ENCODE measurements at regions not wholly inside any gene's neighbourhood (a gene's known extent, or its start where the extent isn't known, plus 50 kb on each side); places are given as distances from the start of the nearest gene placed in this dataset.

DNA sequence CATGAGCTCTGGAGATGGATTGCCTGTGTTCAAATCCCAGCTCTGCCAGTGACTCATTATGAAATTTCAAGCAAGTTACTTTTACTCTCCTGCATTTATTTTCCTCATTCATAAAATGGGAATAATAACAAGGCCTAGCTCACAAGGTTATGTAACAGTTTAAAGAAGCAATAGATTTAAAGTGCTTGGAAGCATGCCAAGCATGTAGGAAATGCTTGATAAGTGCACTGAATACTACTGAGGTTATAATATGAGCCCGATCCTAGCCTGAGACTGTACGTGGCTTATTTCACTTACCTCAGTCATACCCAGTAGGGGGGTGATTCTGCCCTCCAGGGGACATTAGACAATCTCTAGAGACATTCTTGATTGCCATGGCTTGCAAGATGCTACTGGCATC lies 734.1 kb upstream of the WWC1 start:
- DNase-seq (ENCODE audit: extremely low read depth in 1 of 2, low read depth in 1 of 2) = no peak

DNA sequence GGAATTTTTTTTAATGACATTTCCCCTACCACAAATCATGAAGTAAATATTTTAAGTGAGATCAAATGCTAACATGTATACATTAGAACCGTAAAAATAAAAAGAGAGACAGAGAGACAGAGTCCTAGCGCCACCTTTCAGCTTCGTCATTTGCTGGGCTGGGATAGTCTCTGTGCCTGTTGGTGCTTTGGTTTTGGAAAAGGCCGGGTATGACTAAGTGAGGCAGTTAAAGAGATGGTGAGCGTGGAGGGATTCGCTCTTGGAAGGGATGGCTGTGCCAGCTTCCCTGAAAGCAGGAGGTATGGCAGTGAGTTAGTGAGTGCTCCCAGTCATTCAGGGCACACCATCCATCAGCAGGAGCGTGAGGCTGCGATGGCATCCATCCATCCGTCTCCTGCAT lies 729.6 kb upstream of the WWC1 start:
- no peak for DNase-seq (ENCODE audit: extremely low read depth in 1 of 2, low read depth in 1 of 2)

DNA sequence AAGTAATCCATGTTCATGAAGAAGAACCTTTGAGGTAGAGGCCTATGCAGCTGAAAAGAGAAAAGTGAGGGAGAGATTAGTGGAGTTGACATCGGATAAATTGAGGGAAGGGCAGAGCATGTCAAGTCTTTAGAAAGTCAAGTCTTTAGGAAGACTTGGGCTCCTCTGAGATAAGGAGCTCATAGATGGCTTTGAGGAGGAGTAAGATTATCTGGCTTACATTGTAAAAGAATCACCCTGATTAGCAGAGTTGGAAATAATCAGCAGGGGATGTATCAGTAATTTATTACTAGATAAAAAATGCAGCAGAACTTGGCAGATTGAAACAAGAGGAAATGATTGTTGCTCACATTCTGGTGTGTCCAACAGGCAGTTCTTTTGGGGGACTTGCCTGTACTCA lies 727.2 kb upstream of the WWC1 start:
- no peak for DNase-seq (ENCODE audit: extremely low read depth in 1 of 2, low read depth in 1 of 2)

DNA sequence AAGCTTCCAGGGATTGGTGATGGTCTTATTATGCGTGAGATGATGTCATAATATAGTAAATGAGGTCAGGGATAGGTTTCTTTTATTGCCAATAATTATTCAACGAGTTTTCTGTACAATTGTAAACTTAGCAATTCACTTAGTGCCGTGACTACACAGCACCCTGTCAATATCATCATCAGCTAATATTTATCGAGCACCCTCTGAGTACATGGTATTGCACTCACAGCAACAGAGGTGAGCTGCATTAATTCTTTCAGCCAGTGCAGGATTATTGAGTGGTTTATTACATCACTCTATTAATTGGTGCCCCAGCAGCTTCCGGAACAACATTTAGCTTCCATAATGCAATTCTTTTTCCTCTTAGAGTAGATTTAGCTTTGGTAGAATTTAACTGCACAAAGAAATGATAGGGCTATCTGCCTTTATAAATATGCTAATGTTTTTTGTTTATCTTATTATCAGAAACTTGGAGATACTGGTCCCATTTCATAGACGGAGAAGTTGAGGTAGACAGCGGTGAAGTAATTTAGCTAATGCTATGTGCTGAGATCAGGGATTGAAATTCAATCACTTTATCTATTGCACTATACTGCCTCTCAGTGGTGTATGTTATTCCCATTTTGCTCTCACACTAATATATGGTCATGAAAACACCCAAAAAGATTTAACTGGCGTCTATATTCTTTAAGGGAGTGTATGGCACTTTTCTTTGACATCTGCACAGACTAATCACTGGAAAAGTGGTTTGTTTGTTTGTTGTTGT lies 726.1 kb upstream of the WWC1 start:
- no peak for DNase-seq (ENCODE audit: extremely low read depth in 1 of 2, low read depth in 1 of 2)

DNA sequence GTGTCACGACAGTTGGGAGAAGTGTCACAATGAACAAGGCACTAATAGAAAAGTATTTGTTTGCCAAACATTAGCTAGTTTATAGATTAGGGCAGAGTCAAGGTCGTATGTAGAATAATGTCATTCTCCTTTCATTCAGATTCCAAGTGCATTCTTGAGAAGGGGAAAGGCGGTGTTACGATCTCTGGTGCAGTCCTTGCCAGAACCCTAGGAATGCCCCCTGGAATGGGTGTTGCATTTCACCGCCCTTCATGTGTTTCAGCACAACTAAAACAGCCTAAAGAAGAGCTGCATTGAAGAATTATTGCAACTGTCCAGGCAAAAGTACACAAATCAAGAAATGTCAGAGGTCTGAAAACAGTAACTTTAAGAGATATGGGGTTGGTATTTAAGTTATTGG lies 721.0 kb upstream of the WWC1 start:
- no peak for DNase-seq (ENCODE audit: extremely low read depth in 1 of 2, low read depth in 1 of 2)

DNA sequence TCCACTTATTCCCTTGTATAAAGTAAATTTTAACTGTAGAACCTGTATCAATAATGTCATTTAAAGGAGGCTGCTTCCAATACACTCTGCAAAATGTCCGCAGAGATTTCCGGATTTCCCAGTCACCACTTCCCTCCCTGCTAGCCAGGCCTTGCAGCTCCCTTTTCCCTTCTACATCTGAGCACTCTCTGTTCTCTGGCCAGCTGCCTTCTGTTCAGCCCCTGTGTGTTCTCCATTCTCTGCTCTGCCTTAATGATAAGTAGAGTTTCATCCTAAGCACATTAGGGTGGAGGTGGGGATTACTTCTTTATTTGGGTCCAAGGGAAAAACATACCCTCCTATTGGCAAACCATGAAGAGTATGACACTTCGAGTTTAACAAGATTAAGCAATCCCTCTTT lies 719.6 kb upstream of the WWC1 start:
- DNase-seq (ENCODE audit: extremely low read depth in 1 of 2, low read depth in 1 of 2) = no peak

DNA sequence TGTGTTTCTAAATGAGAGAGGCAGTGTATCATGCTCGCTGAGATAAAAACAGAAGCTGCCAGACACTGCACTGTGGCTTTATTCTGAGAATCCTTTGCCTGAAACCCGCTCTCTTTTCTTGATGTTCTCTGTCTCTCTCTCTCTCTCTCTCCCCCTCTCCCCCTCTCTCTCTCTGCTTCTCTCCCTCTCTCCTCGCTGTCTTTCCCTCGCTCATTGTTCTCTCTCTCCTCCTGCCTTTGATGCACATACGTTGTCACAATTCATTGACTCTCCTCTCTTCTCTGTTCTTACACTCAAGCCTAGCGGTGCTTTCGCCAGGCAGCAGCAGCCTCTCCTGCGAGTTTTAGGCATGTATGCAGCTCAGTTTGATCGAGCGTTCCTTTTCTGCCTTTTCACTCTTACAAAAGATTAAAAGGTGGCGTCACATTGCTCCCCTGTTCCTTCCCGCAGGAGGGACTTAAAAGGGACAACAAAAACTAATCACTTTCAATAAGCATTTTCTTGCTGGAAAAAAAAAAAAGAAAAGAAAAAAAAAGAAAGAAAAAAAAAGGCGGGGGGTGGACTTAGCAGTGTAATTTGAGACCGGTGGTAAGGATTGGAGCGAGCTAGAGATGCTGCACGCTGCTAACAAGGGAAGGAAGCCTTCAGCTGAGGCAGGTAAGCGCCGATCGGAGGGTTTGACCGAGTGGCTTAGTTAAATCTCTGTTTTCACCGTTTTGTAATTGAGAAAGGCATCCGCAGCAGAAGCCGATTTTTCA lies 717.9 kb upstream of the WWC1 start:
- DNase-seq (ENCODE audit: extremely low read depth in 1 of 2, low read depth in 1 of 2) = no peak

DNA sequence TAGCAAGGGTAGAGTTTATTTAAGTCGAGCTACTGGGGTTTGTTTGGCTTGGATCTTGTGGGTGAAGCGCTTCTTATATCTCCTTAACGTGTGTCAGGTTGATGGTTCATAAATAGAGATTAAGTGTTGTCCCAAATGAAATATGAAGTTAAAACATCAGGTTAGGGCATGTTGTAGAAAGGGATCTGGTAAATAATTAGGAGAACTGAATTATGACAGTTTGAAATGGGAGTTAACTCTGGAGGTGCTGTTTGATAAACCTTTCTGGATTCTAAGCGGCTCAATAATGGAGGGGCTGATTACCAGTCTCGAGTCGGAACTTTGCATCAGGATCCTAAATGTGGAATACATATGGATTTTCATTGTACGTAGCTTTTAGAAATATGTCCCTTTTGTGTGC lies 717.0 kb upstream of the WWC1 start:
- DNase-seq (ENCODE audit: extremely low read depth in 1 of 2, low read depth in 1 of 2) = no peak

DNA sequence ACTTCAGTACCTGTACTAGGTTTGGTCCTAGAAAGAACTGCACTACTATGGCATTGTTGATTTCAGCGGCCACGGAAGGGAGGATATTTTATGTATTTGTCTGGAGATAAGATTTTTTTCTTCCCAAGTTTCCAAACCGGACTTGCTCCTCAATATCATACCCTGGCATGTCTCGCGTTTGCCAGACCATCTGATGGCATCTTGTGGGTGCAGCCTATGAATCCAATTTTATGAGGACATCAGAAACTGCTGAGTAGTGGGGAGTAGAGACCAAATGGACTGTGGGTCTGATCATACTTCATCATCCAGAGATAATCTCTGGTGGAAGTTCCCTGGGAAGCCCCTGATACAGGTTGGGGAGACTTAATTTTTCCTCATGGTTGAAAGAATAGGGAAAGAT lies 716.1 kb upstream of the WWC1 start:
- no peak for DNase-seq (ENCODE audit: extremely low read depth in 1 of 2, low read depth in 1 of 2)

DNA sequence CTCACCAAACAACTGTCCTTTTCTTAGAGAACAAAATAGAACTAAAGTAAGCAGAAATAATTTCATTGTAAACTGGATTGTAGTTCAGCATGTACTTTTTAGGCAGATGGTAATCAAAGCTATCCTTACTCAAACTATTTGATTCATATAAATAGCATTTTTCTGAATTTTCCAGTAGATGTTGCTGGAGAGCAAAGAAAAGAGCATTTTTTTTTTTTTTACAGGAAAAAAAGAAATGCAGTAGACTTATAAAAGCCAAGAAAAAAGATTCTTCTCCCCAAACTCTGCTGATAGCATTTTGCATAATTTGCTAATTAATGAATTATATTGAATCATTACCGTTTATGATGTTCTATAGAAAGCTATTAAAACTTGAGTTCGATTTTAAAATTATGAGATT lies 715.3 kb upstream of the WWC1 start:
- DNase-seq (ENCODE audit: extremely low read depth in 1 of 2, low read depth in 1 of 2) = no peak

DNA sequence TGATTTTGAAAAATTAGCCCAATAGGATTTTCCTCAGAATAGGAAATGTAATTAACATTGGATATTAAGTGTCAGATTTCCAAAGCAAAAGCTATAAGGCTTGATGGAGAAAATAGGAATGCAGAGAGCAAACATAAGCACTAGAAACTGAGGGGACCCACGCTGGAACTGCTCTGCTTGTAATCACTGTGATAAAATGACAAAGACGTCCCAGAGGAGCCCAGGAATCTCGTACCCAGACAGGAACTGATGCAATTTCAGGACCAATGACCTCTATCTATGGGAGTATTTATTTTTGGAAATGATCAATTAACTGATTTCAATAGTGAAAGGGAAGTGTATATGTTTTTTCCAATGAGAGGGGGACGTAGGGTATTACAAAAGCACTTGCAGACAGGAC lies 714.5 kb upstream of the WWC1 start:
- DNase-seq (ENCODE audit: extremely low read depth in 1 of 2, low read depth in 1 of 2) = no peak

DNA sequence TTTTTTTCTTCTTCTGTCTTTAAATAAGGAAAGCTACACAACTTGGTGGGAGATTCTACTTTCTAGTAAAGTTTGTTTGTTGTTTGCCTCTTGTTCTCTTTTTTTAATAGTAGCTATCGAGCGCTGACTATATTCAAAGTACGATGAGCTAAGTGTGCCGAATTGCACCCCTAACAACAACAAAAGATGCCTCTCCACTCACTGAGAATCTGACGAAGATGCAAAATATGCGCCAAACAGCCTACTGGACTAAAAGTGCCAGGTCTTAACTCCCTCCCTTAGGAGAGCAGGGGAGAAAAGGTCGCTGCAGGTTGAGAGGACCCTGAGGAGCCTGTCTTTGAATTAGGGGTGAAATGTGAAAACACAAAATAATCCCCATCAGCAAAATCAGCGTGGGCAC lies 713.8 kb upstream of the WWC1 start:
- no peak for DNase-seq (ENCODE audit: extremely low read depth in 1 of 2, low read depth in 1 of 2)

DNA sequence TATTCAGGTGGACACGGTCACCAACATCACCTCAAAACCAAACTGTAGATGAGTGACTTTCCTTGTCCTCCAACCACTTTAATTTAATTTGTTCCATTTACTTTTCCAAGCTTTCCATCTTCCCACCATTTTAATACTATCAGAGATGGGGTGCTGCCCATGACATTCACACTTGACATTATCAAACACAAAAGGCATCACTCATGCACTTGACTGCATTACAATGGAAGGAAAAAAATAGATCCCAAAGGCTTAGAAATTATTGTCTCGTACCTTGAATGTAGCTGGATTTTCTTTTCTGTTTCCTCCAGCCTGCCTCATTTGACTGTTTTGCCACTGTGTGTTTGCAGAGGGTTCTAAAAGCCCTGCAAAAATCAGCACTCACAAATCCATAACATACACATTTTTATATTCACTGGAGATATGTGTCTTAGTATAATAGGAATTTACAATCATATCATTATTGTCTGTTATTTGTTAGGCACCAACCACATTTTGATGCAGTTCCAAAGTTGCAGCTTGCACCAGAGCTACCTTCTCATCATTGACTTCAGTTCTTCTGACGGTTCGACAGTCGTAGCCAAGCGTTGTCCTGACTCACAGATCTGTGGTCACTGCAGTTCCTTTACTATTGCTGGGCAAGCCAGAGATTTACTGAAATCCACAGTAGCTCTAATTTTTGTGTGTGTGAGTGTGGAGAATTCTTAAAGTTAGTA lies 712.3 kb upstream of the WWC1 start:
- no peak for DNase-seq (ENCODE audit: extremely low read depth in 1 of 2, low read depth in 1 of 2)

DNA sequence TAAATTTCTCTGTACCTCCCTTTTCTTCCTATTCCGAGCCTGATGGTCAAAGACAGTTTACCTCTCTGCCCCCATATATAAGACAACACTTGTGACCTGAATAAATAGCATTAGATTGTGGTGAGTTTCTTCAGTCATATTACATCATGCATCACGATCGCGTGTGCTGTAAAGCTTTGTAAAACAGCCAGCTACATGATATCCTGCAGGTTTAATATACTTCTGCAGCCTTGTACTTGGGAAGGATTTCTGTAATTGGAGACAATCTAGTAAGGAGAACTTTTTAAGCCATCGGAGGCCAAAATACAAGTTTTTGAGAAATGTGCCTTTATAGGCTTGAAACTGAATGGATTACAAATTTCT lies 711.8 kb upstream of the WWC1 start:
- no peak for DNase-seq (ENCODE audit: extremely low read depth in 1 of 2, low read depth in 1 of 2)

DNA sequence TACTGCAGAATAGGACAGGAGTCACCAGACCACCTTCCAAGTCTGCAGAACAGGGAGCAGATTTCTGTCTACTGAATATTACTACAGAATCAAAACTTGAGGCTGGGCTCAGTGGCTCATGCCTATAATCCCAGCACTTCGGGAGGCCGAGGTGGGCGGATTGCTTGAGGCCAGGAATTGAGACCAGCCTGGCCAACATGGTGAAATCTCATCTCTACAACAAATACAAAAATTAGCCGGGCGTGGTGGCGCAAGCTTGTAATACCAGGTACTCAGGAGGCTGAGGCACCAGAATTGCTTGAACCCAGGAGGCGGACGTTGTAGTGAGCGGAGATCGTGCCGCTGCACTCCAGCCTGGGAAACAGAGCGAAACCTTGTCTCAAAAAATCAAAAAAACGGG lies 710.8 kb upstream of the WWC1 start:
- no peak for DNase-seq (ENCODE audit: extremely low read depth in 1 of 2, low read depth in 1 of 2)

DNA sequence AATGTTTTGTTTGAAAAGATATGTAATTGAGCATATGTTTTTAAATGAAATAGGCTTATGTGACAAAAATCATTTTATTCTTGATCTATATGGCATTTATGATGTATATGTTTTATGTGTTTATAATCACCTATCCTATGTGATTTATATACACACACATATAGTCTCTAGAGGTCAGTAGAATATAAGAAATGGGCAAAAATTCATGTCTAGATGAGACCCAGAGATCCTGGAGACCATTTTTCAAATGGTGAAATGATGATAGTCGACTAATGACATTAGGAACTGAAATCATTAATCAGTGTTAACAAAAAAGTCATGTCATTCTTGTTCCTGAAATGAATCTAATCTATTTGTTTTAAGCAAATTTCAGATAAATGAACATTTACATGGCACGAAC lies 709.2 kb upstream of the WWC1 start:
- DNase-seq (ENCODE audit: extremely low read depth in 1 of 2, low read depth in 1 of 2) = no peak

DNA sequence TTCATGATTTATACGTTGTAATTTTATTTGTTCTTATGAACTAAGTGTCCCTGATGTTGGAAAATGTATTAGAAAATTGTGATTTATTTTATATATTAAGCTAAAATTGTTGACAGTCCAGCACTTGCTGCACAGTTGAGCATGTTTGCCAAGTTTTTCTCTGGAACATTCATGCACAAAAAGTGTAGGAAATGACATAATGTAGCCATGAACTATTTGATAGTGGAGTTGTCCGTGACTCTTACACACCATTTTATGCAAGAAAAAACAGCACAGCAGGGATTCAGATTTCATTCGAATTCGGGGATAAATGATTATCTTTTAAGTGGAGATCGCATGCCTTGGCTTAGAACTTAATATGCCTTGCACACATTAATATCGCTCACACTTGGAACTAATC lies 708.6 kb upstream of the WWC1 start:
- no peak for DNase-seq (ENCODE audit: extremely low read depth in 1 of 2, low read depth in 1 of 2)

DNA sequence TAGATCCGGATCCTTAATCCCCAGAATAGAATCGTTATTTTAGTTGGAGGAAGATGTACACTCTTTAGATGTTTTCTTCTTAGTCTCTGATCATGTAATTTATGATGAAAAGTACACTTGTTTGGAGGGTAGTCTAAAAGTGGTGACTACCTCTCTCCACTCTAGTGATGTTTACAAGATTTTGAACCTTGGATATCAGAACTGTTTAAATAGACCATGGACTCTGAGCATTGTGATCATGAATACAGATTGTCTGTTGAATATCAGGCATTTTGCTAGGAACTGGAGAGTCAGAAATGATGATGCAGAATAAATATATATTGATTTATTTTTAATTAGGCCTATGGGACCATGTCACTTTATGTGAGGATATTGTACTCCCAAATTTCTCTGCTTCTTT lies 706.3 kb upstream of the WWC1 start:
- no peak for DNase-seq (ENCODE audit: extremely low read depth in 1 of 2, low read depth in 1 of 2)

DNA sequence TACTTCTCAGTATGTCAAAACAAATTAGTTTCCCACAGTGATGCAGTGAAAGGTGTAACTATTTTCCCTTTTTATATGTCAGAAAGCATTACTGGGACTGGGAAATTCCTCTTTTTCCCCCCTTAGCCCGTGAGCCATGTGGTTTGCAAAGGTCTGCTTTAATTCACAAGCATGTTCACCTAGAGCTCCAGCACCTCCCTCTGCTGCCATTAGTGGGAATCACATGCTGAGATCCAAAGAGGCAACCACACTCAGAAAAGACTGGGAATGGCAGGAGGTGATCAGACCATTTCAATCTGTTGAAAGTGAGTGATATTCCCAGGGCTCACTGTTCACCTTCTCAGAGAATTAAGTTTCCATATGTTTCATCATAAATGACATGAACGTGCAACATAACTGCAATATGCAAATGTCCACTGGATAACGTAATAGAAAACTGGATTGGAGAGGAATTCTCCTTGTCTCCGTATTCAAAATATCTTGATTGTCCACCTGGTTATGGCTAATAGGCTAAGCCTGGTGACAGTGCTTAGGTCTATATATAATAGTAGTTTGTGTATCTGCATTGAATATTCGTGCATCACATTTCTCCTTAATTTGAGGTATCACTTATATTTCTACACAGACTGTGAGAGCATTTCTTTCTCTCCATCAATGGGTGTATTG lies 703.5 kb upstream of the WWC1 start:
- DNase-seq (ENCODE audit: extremely low read depth in 1 of 2, low read depth in 1 of 2) = no peak

DNA sequence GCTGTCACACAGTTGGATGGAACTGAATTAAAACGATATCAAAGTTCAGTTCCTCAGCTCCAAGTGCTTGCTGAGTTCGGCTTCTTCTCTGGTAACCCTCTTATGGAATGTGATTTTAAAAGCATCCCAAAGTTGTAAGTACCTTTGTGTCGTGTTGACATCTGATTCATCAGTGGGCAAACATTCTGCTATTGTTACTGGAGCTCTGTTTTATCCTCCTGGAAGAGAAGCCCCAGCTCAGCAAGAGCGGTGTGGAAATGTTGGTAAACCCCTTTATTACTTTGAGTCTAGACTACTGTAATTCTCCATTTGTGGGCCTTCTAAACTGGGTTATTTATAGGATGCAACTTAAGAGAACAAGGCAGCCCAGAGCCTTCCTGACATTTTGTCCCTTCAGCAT lies 699.3 kb upstream of the WWC1 start:
- DNase-seq (ENCODE audit: extremely low read depth in 1 of 2, low read depth in 1 of 2) = no peak

DNA sequence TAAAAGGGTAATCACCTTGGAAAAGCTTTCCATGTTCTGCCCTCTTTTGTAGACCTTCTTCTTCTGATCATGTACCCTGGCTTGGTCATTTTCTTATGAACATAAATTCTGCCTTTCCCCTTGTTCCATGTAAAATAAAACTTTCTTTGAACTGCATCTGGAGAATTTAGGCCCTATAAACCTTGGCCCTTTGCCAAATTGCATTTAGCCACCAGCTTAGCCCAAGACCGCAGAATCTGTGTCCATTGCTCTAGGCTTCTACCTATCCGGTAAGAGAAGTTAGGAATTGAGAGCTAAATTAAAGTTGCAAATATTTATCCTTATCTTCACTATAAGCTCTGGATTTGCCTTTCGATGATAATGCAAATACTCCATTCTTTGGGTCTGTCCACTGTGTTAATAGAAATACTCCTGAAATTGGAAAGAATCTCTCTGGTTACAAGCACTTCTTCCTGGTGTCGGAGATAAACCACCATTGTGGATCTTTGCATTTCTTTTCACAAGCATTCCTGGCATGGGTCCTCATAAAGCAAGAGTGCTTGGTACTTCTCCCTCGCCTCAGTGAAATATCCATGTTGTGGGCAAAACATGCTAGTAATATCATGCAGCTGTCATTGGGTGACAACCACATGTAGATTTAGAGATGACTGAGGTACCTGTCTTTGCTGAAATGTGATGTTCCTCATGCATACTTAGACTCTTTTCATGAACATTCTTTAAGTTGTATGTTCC lies 698.0 kb upstream of the WWC1 start:
- DNase-seq (ENCODE audit: extremely low read depth in 1 of 2, low read depth in 1 of 2) = no peak
